ENCODE measurements at regions not wholly inside any gene's neighbourhood (a gene's known extent, or its start where the extent isn't known, plus 50 kb on each side); places are given as distances from the start of the nearest gene placed in this dataset.

DNA sequence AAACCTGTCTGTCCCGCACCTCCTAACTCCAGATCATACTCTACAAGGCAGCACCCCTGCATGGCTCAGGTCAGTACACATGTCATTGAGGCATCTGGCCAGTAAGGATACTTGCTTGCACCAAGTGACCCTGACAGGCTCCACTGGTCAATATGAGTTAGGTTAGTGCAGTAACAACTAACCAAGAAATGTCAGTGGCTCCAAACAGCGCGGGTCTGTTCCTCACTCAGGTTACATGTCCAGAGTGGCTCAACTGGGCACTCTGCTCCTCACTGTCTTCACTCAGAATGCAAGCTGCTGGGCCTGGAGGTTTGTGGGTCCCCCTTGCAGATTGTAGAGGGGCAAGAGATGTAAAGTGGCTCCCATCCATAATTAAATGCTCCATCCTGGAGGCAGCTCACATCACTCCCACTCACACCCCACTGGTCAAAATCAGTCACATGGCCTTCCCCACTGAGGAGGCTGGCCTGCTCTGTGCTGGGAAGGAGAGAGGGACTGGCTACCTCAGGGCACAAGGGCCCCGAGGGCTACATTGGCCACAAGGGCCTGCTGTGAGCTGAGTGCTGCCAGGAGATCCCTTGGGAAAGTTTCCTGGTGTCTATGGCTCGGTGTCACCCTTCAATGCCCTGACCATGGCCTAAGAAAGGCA lies 109.1 kb upstream of the GDF10 start:
- 93% methylated on average over 3 of the region's 5 CpGs for WGBS (ENCODE audit: insufficient coverage)
- no peak overlapping the region for H3K27ac ChIP-seq (ENCODE audit: low read depth in 1 of 2, low read length in 2 of 2)
- H3K36me3 Mint-ChIP-seq = no peaks in the 10 kb centered on the region

DNA sequence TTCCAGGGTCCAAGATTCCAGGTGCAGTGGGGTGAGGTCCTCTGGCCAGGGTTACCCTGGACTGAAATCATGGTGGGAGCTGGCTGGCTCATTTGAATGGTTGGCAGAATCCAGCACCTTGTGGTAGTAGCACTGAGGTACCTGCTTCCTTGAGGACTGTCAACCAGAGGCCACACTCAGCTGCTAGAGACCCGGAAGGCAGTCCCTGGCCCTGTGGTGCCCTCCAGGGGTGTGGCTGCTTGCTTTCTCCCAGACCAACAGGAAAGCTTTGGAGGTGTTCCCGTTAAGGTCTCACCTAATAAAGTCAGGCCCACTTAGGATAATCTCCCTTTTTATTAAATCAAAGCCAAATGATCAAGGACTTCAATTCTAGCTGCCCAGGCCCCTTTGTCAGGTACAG lies 107.7 kb upstream of the GDF10 start:
- WGBS (ENCODE audit: insufficient coverage) = 94% methylated on average over 2 of the region's 2 CpGs
- Histone ChIP-seq H3K9ac (ENCODE audit: insufficient read depth, low read length, poor library complexity, severe bottlenecking) (no peak overlapping the region), H3K27ac (ENCODE audit: low read depth in 1 of 2, low read length in 2 of 2) (no peak overlapping the region), H4K20me1 (ENCODE audit: insufficient read depth, low read length) (no peaks in the 10 kb centered on the region), H3K4me2 (replicated peaks; ENCODE audit: extremely low read depth, low read length, poor library complexity, severe bottlenecking) (no peak overlapping the region), H3K36me3 (replicated peaks in 1 of 2; ENCODE audit: control insufficient read depth in 1 of 2, insufficient read depth in 2 of 2, low read length in 2 of 2) (no peaks in the 10 kb centered on the region), H3K4me1 (ENCODE audit: control insufficient read depth in 1 of 2, insufficient read depth in 2 of 2, low read length in 2 of 2) (no peaks in the 10 kb centered on the region), H3K27me3 (ENCODE audit: control insufficient read depth in 2 of 2, insufficient read depth in 2 of 2, low read length in 2 of 2) (no peaks in the 10 kb centered on the region), H3K4me3 (replicated peaks in 1 of 3; ENCODE audit: low read depth in 2 of 3, low read length in 3 of 3) (no peak overlapping the region), H2AFZ (ENCODE audit: insufficient read depth, low read depth, low read length, poor library complexity, severe bottlenecking) (no peak overlapping the region), H3K79me2 (ENCODE audit: insufficient read depth, low read length) (no peaks in the 10 kb centered on the region), H3K9me3 (replicated peaks in 1 of 2; ENCODE audit: control insufficient read depth in 1 of 2, insufficient read depth in 1 of 2, low read length in 2 of 2) (no peaks in the 10 kb centered on the region)
- TF ChIP-seq, protein P1, sequence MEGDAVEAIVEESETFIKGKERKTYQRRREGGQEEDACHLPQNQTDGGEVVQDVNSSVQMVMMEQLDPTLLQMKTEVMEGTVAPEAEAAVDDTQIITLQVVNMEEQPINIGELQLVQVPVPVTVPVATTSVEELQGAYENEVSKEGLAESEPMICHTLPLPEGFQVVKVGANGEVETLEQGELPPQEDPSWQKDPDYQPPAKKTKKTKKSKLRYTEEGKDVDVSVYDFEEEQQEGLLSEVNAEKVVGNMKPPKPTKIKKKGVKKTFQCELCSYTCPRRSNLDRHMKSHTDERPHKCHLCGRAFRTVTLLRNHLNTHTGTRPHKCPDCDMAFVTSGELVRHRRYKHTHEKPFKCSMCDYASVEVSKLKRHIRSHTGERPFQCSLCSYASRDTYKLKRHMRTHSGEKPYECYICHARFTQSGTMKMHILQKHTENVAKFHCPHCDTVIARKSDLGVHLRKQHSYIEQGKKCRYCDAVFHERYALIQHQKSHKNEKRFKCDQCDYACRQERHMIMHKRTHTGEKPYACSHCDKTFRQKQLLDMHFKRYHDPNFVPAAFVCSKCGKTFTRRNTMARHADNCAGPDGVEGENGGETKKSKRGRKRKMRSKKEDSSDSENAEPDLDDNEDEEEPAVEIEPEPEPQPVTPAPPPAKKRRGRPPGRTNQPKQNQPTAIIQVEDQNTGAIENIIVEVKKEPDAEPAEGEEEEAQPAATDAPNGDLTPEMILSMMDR (IDR thresholded peaks at IDR 0.05) = no peak
- H3K4me3 Mint-ChIP-seq = no peak overlapping the region
- DNase-seq = no peak
- peaks cover 0 to 1% (median 0%) of the 10 kb centered on the region in 7 donors for H3K9me3 Mint-ChIP-seq
- H3K4me1 Mint-ChIP-seq = peaks cover 2% of the 10 kb centered on the region
- intact Hi-C loops (cut with micrococcal nuclease) = no loop called here
- H3K36me3 Mint-ChIP-seq = no peaks in the 10 kb centered on the region
- H3K27ac Mint-ChIP-seq = no peak overlapping the region
- H3K27me3 Mint-ChIP-seq (ENCODE audit: low read depth in 3 of 3) = peaks cover 0 to 12% (median 8%) of the 10 kb centered on the region in 3 donors

More for the DNA sequence above, 109.1 kb upstream of the GDF10 start:
- H3K4me3 ChIP-seq (replicated peaks in 1 of 3; ENCODE audit: low read depth in 2 of 3, low read length in 3 of 3) = no peak overlapping the region
- peaks cover 0 to 8% (median 8%) of the 10 kb centered on the region in 3 donors for H3K27me3 Mint-ChIP-seq (ENCODE audit: low read depth in 3 of 3)
- no peaks in the 10 kb centered on the region for H3K79me2 ChIP-seq (ENCODE audit: insufficient read depth, low read length)
- no peak overlapping the region for H3K27ac Mint-ChIP-seq
- DNase-seq = no peak
- no peaks in the 10 kb centered on the region for H3K36me3 ChIP-seq (replicated peaks in 1 of 2; ENCODE audit: control insufficient read depth in 1 of 2, insufficient read depth in 2 of 2, low read length in 2 of 2)
- no peak overlapping the region for H2AFZ ChIP-seq (ENCODE audit: insufficient read depth, low read depth, low read length, poor library complexity, severe bottlenecking)
- no peaks in the 10 kb centered on the region for H3K9me3 ChIP-seq (replicated peaks in 1 of 2; ENCODE audit: control insufficient read depth in 1 of 2, insufficient read depth in 1 of 2, low read length in 2 of 2)
- H3K4me3 Mint-ChIP-seq = no peak overlapping the region
- intact Hi-C loops (cut with micrococcal nuclease) = no loop called here
- peaks cover 0 to 1% (median 0%) of the 10 kb centered on the region in 7 donors for H3K9me3 Mint-ChIP-seq
- H3K4me1 Mint-ChIP-seq = peaks cover 4% of the 10 kb centered on the region
- TF ChIP-seq, protein P1 (IDR thresholded peaks at IDR 0.05) = no peak
- H3K27me3 ChIP-seq (ENCODE audit: control insufficient read depth in 2 of 2, insufficient read depth in 2 of 2, low read length in 2 of 2) = no peaks in the 10 kb centered on the region
- H4K20me1 ChIP-seq (ENCODE audit: insufficient read depth, low read length) = no peaks in the 10 kb centered on the region
- no peak overlapping the region for H3K4me2 ChIP-seq (replicated peaks; ENCODE audit: extremely low read depth, low read length, poor library complexity, severe bottlenecking)
- H3K9ac ChIP-seq (ENCODE audit: insufficient read depth, low read length, poor library complexity, severe bottlenecking) = no peak overlapping the region
- H3K4me1 ChIP-seq (ENCODE audit: control insufficient read depth in 1 of 2, insufficient read depth in 2 of 2, low read length in 2 of 2) = no peaks in the 10 kb centered on the region
